ENCODE measurements at regions not wholly inside any gene's neighbourhood (a gene's known extent, or its start where the extent isn't known, plus 50 kb on each side); places are given as distances from the start of the nearest gene placed in this dataset.

DNA sequence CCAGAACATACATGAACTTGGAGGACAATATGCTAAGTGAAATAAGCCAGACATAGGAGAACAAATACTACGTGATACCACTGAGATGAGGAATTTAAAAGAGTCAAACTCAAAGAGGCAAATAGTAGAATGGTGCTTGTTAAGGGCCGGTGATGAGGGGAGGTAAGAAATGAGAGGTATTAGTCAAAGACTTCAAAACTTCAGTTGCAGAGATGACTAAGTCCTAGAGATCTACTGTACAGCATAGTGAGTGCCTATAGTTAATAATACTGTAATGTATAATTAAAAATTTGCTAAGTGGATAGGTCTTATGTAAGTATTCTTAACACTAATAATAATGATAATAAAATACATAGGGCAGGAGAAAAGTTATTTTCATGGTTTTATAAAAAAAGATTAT is 126.9 kb upstream of the VEGFC start:
- TF ChIP-seq, protein P1, sequence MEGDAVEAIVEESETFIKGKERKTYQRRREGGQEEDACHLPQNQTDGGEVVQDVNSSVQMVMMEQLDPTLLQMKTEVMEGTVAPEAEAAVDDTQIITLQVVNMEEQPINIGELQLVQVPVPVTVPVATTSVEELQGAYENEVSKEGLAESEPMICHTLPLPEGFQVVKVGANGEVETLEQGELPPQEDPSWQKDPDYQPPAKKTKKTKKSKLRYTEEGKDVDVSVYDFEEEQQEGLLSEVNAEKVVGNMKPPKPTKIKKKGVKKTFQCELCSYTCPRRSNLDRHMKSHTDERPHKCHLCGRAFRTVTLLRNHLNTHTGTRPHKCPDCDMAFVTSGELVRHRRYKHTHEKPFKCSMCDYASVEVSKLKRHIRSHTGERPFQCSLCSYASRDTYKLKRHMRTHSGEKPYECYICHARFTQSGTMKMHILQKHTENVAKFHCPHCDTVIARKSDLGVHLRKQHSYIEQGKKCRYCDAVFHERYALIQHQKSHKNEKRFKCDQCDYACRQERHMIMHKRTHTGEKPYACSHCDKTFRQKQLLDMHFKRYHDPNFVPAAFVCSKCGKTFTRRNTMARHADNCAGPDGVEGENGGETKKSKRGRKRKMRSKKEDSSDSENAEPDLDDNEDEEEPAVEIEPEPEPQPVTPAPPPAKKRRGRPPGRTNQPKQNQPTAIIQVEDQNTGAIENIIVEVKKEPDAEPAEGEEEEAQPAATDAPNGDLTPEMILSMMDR (IDR thresholded peaks at IDR 0.05; ENCODE audit: low read depth, low read length): no peak
- no peak for TF ChIP-seq EZH2phosphoT487 (IDR thresholded peaks at IDR 0.05; ENCODE audit: low read depth)
